Panc1 (cell line): ENCODE measurements at regions not wholly inside any gene's neighbourhood (a gene's known extent, or its start where the extent isn't known, plus 50 kb on each side); places are given as distances from the start of the nearest gene placed in this dataset.

ENCODE experiments used
- ATAC-seq: fragments of 200-7000 bp; cut with Tn5 transposase; 2 replicates; pipeline ENCODE4 v1.9.1; 2020; ENCODE audit warnings: mild to moderate bottlenecking, moderate library complexity
- BruUV-seq: library from RNA; stranded (reverse); fragments of 400-500 nt; replicated peaks from 2 replicates; lab custom pipeline; 2021; lab: Mats Ljungman, UMichigan
- CTCF ChIA-PET: fragments of 300-600 bp; sonication (Branson Sonifier 250); formaldehyde crosslinking; loops from one replicate; lab custom pipeline; 2022; ENCODE audit warnings: antibody characterized with exemption; lab: Charles Lee
- POLR2A ChIA-PET: fragments of 300-600 bp; sonication (Branson Sonifier 250); formaldehyde crosslinking; loops from one replicate; lab custom pipeline; 2022; ENCODE audit warnings: antibody characterized with exemption; lab: Charles Lee
- DNase-seq: peaks from one replicate; pipeline ENCODE4 v3.0.0-alpha.2; 2010; ENCODE audit warnings: low read depth, low spot score
- H3K27ac ChIP-seq: 2 replicates; pipeline ENCODE4 v1.5.1; 2011; ENCODE audit warnings: mild to moderate bottlenecking, low read length, inconsistent platforms
- H3K27me3 ChIP-seq: fragments of 200-500 bp; sonication (Bioruptor generic); 2 replicates; pipeline ENCODE4 v1.6.0; 2014; ENCODE audit warnings: low read length, inconsistent platforms; ENCODE audit not compliant: control insufficient read depth, insufficient read depth
- H3K36me3 ChIP-seq: fragments of 200-500 bp; sonication (Bioruptor generic); 2 replicates; pipeline ENCODE4 v1.5.1; 2014; ENCODE audit warnings: inconsistent platforms, mild to moderate bottlenecking, low read length, moderate library complexity; ENCODE audit not compliant: control insufficient read depth, insufficient read depth
- H3K4me1 ChIP-seq: 2 replicates; pipeline ENCODE4 v1.5.1; 2011; ENCODE audit warnings: inconsistent platforms, mild to moderate bottlenecking, low read length, moderate library complexity; ENCODE audit not compliant: control insufficient read depth, insufficient read depth
- H3K4me3 ChIP-seq, 2 experiments: 2 replicates each; pipeline ENCODE4 v1.5.1; 2011 to 2012; ENCODE audit warnings: low read depth in 2 of 2, low read length in 2 of 2, mild to moderate bottlenecking in 2 of 2, inconsistent platforms in 1 of 2, moderate library complexity in 1 of 2
- H3K9me3 ChIP-seq: fragments of 200-500 bp; sonication (Bioruptor generic); 2 replicates; pipeline ENCODE4 v1.5.1; 2014; ENCODE audit warnings: low read depth, mild to moderate bottlenecking, inconsistent platforms, low read length, moderate library complexity; ENCODE audit not compliant: control insufficient read depth, insufficient read depth
- CTCF ChIP-seq: fragments of 450-650 bp; IDR thresholded peaks from 2 replicates; pipeline ENCODE4 v1.5.1; 2017; ENCODE audit warnings: mild to moderate bottlenecking
- POLR2AphosphoS5 ChIP-seq: IDR thresholded peaks from 2 replicates; pipeline ENCODE4 v1.6.1; 2012; ENCODE audit warnings: mild to moderate bottlenecking, low read depth, low read length, moderate library complexity
- REST ChIP-seq, 2 experiments: IDR thresholded peaks; 2 replicates each; pipeline ENCODE4 v1.6.1; 2011 to 2012; ENCODE audit warnings: low read depth in 2 of 2, control low read depth in 1 of 2, low read length in 1 of 2, mild to moderate bottlenecking in 1 of 2, moderate library complexity in 1 of 2; ENCODE audit not compliant: insufficient read depth in 1 of 2
- SIN3A ChIP-seq: IDR thresholded peaks from 2 replicates; pipeline ENCODE4 v1.6.1; 2012; ENCODE audit warnings: low read depth, mild to moderate bottlenecking, low read length, moderate library complexity, borderline replicate concordance; ENCODE audit not compliant: insufficient read depth
- TCF7L2 ChIP-seq: IDR thresholded peaks from 2 replicates; pipeline ENCODE4 v1.6.1; 2011; ENCODE audit warnings: mild to moderate bottlenecking, low read depth, low read length, inconsistent platforms
- in situ Hi-C: cut with HindIII; loops from 2 replicates; pipeline ENCODE4 v1.10.0; 2016; ENCODE audit warnings: low sequenced_read_pairs, low pct_unique_long_range_greater_than_20kb
- intact Hi-C: fragments of 100-400 bp; cut with micrococcal nuclease; formaldehyde crosslinking; loops from one replicate; pipeline ENCODE4 v1.10.0; 2022; ENCODE audit not compliant: unreplicated experiment

GRCh38 chrX:42538405-42538804 lies 239.6 kb downstream of the PPP1R2C start:
- no peak overlapping the region for H3K4me3 ChIP-seq
- no peaks in the 10 kb centered on the region for H3K9me3 ChIP-seq
- DNase-seq, result no peak
- no peaks in the 10 kb centered on the region for H3K4me1 ChIP-seq
- in situ Hi-C loops (no loop called here), intact Hi-C loops (no loop called here)
- no peaks in the 10 kb centered on the region for H3K27me3 ChIP-seq
- H3K27ac ChIP-seq, result no peak overlapping the region
- H3K36me3 ChIP-seq, result no peaks in the 10 kb centered on the region
- ChIA-PET POLR2A (no interaction called here), CTCF (no interaction called here)
- TF ChIP-seq SIN3A, result no peak
- TF ChIP-seq TCF7L2, result no peak
- TF ChIP-seq CTCF, result no peak
- TF ChIP-seq REST (IDR thresholded peaks at IDR 0.05; ENCODE audit: insufficient read depth in 1 of 2, low read depth in 2 of 2, low read length in 1 of 2), result no peak
- no peak for TF ChIP-seq POLR2AphosphoS5
- no TSS peak for BruUV-seq
- no peak for ATAC-seq

- H3K36me3 ChIP-seq, result no peaks in the 10 kb centered on the region
- in situ Hi-C loops, result no loop called here
- no peaks in the 10 kb centered on the region for H3K4me1 ChIP-seq
- no peaks in the 10 kb centered on the region for H3K9me3 ChIP-seq
- no peak for TF ChIP-seq REST (IDR thresholded peaks at IDR 0.05; ENCODE audit: insufficient read depth in 1 of 2, low read depth in 2 of 2, low read length in 1 of 2)
- no peaks in the 10 kb centered on the region for H3K27me3 ChIP-seq
- H3K27ac ChIP-seq, result no peak overlapping the region
- CTCF ChIA-PET, result no interaction called here
- POLR2A ChIA-PET, result no interaction called here
- ATAC-seq (no peak), DNase-seq (no peak)
- no TSS peak for BruUV-seq
- H3K4me3 ChIP-seq, result no peak overlapping the region
- intact Hi-C loops, result no loop called here
Measured at GRCh38 chrX:42536286-42536685, 241.7 kb downstream of the PPP1R2C start.
